Adrenal gland (tissue), 5 donors: ENCODE measurements at regions not wholly inside any gene's neighbourhood (a gene's known extent, or its start where the extent isn't known, plus 50 kb on each side); places are given as distances from the start of the nearest gene placed in this dataset.
"Not testable (repeated sequence)": the region's sequence is repeated elsewhere in the genome, so short reads cannot be mapped to it uniquely, and the experiment has no call there.

Source experiments
- POLR2A ChIP-seq, 2 donors: fragments of 450-650 bp; IDR thresholded peaks; one replicate each; pipeline ENCODE4 v1.6.1; 2017; ENCODE audit warnings: antibody characterized with exemption in 2 of 2, mild to moderate bottlenecking in 2 of 2, moderate library complexity in 1 of 2
- TF ChIP-seq, protein P1 (sequence below), 6 experiments: fragments of 450-650 bp in 4 of 6; fragments of 200-600 bp in 2 of 6; sonication (generic) in 1 of 6; IDR thresholded peaks; 1 replicate in 5 of 6; 2 replicates in 1 of 6; pipeline versions ENCODE4 v1.5.1 to v1.8.0; 2016 to 2021; ENCODE audit warnings: antibody characterized with exemption in 6 of 6, mild to moderate bottlenecking in 2 of 6, moderate library complexity in 1 of 6
- donor health status: DM: no; HTN: no; CAD: no.

DNA sequence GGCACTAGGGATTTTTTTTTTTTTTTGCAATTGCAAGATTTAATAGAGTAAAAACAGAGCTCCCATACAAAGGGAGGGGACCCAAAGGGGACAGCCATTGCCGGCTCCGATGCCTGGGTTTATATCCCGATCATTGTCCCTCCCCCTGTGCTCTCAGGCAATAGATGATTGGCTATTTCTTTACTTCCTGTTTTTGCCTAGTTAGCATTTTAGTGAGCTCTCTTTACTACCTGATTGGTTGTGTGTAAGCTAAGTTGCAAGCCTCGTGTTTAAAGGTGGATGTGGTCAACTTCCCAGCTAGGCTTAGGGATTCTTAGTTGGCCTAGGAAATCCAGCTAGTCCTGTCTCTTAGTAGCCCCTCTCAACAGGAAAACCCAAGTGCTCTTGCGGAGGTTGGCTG lies 148.2 kb upstream of the TNFAIP3 start:
- TF ChIP-seq, protein P1, sequence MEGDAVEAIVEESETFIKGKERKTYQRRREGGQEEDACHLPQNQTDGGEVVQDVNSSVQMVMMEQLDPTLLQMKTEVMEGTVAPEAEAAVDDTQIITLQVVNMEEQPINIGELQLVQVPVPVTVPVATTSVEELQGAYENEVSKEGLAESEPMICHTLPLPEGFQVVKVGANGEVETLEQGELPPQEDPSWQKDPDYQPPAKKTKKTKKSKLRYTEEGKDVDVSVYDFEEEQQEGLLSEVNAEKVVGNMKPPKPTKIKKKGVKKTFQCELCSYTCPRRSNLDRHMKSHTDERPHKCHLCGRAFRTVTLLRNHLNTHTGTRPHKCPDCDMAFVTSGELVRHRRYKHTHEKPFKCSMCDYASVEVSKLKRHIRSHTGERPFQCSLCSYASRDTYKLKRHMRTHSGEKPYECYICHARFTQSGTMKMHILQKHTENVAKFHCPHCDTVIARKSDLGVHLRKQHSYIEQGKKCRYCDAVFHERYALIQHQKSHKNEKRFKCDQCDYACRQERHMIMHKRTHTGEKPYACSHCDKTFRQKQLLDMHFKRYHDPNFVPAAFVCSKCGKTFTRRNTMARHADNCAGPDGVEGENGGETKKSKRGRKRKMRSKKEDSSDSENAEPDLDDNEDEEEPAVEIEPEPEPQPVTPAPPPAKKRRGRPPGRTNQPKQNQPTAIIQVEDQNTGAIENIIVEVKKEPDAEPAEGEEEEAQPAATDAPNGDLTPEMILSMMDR (IDR thresholded peaks at IDR 0.05), result not testable (repeated sequence)
- TF ChIP-seq POLR2A (IDR thresholded peaks at IDR 0.05), result not testable (repeated sequence)
